ENCODE measurements at regions not wholly inside any gene's neighbourhood (a gene's known extent, or its start where the extent isn't known, plus 50 kb on each side); places are given as distances from the start of the nearest gene placed in this dataset.

DNA sequence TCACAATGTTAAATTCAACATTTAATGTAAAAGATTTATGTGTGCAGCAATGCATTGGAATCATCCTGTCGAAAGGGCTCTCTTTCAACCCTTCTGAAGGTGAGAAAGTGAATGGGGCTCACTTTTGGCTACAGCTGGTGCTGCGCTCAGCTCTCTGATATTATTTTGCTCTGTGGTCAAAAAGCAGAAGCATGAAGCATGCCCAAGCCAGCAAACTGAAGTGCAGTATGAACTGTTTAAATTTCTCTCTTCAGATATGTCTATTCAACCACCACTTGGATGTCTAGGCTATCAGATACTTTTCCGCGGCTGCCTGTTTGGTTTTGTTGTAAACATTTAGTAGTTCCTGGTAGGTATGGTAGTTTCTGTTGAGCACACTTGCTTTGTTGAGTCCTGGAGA is 216.9 kb upstream of the TMPRSS15 start:
- no peak overlapping the region for H3K4me3 ChIP-seq (ENCODE audit: control insufficient read depth, low read depth, low read length)
- no peak for DNase-seq (ENCODE audit: low read depth)
- TF ChIP-seq, protein P1, sequence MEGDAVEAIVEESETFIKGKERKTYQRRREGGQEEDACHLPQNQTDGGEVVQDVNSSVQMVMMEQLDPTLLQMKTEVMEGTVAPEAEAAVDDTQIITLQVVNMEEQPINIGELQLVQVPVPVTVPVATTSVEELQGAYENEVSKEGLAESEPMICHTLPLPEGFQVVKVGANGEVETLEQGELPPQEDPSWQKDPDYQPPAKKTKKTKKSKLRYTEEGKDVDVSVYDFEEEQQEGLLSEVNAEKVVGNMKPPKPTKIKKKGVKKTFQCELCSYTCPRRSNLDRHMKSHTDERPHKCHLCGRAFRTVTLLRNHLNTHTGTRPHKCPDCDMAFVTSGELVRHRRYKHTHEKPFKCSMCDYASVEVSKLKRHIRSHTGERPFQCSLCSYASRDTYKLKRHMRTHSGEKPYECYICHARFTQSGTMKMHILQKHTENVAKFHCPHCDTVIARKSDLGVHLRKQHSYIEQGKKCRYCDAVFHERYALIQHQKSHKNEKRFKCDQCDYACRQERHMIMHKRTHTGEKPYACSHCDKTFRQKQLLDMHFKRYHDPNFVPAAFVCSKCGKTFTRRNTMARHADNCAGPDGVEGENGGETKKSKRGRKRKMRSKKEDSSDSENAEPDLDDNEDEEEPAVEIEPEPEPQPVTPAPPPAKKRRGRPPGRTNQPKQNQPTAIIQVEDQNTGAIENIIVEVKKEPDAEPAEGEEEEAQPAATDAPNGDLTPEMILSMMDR (IDR thresholded peaks at IDR 0.05; ENCODE audit: control insufficient read depth, insufficient read depth, low read depth, low read length, missing control alignments): no peak

DNA sequence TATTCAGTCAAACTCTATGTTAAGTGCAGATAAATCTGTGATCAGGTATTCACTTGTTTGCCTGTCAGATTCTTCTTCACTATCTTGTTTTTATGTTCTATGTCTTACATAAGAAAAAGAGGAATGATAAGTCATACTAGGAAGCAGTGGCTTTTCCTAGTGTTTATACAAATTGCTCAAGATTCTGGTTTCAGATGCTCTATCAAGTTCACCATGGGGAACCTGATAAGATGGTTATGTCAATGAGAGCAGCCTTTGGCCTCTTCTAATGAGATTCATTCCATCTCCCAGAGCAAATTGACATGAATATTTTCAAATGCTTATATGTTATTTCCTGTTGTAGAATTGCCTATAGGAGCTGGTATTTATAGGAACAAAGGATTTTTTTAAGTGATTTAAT is 218.8 kb upstream of the TMPRSS15 start:
- no peak for DNase-seq (ENCODE audit: low read depth)
- H3K4me3 ChIP-seq (ENCODE audit: control insufficient read depth, low read depth, low read length): no peak overlapping the region

GRCh38 chr21:18630446-18630845 is 226.9 kb upstream of the TMPRSS15 start:
- TF ChIP-seq, protein P1 (IDR thresholded peaks at IDR 0.05; ENCODE audit: control insufficient read depth, insufficient read depth, low read depth, low read length, missing control alignments): no peak
- H3K4me3 ChIP-seq (ENCODE audit: control insufficient read depth, low read depth, low read length): no peak overlapping the region
- DNase-seq (ENCODE audit: low read depth): no peak

More for the DNA sequence above, 218.8 kb upstream of the TMPRSS15 start:
- TF ChIP-seq, protein P1 (IDR thresholded peaks at IDR 0.05; ENCODE audit: control insufficient read depth, insufficient read depth, low read depth, low read length, missing control alignments): no peak

- TF ChIP-seq, protein P1 (IDR thresholded peaks at IDR 0.05; ENCODE audit: control insufficient read depth, insufficient read depth, low read depth, low read length, missing control alignments): no peak
- H3K4me3 ChIP-seq (ENCODE audit: control insufficient read depth, low read depth, low read length): no peak overlapping the region
- DNase-seq (ENCODE audit: low read depth): no peak
Measured at GRCh38 chr21:18636897-18637296, 233.3 kb upstream of the TMPRSS15 start.

- no peak for DNase-seq (ENCODE audit: low read depth)
- no peak overlapping the region for H3K4me3 ChIP-seq (ENCODE audit: control insufficient read depth, low read depth, low read length)
- TF ChIP-seq, protein P1 (IDR thresholded peaks at IDR 0.05; ENCODE audit: control insufficient read depth, insufficient read depth, low read depth, low read length, missing control alignments): no peak
Measured at GRCh38 chr21:18646116-18646515, 242.5 kb upstream of the TMPRSS15 start.

GRCh38 chr21:18655931-18656330 is 252.3 kb upstream of the TMPRSS15 start:
- no peak overlapping the region for H3K4me3 ChIP-seq (ENCODE audit: control insufficient read depth, low read depth, low read length)
- DNase-seq (ENCODE audit: low read depth): no peak
- TF ChIP-seq, protein P1 (IDR thresholded peaks at IDR 0.05; ENCODE audit: control insufficient read depth, insufficient read depth, low read depth, low read length, missing control alignments): no peak

DNA sequence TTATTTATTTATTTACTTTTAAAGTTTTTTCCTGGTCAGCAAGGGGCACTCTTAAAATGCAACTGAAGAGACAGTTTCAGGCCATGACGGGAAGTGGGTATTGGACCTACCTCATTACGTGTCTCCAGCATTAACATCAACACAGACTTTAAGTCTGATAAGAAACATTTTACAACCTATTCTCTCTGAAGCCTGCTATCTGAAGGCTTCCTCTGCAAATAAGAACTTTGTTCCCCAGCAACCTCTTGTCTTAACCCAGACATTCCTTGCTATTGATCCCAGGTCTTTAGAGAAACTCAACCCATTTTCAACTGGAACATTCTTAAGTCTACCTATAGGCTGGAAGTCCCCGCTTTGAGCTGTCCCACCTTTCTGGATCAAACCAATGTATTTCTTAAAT is 258.3 kb upstream of the TMPRSS15 start:
- TF ChIP-seq, protein P1 (IDR thresholded peaks at IDR 0.05; ENCODE audit: control insufficient read depth, insufficient read depth, low read depth, low read length, missing control alignments): no peak
- DNase-seq (ENCODE audit: low read depth): no peak
- no peak overlapping the region for H3K4me3 ChIP-seq (ENCODE audit: control insufficient read depth, low read depth, low read length)
